Adrenal gland (tissue), 5 donors: ENCODE measurements at regions not wholly inside any gene's neighbourhood (a gene's known extent, or its start where the extent isn't known, plus 50 kb on each side); places are given as distances from the start of the nearest gene placed in this dataset.

Experiments used
- CTCF ChIP-seq, 6 experiments: fragments of 450-650 bp in 4 of 6; fragments of 200-600 bp in 2 of 6; sonication (generic) in 1 of 6; IDR thresholded peaks; 1 replicate in 5 of 6; 2 replicates in 1 of 6; pipeline versions ENCODE4 v1.5.1 to v1.8.0; 2016 to 2021; ENCODE audit warnings: antibody characterized with exemption in 6 of 6, mild to moderate bottlenecking in 2 of 6, moderate library complexity in 1 of 6
- POLR2A ChIP-seq, 2 donors: fragments of 450-650 bp; IDR thresholded peaks; one replicate each; pipeline ENCODE4 v1.6.1; 2017; ENCODE audit warnings: antibody characterized with exemption in 2 of 2, mild to moderate bottlenecking in 2 of 2, moderate library complexity in 1 of 2
- donor health status: DM: no; HTN: no; CAD: no.

GRCh38 chr9:31776471-31776870, 608.0 kb upstream of the ACO1 start:
- TF ChIP-seq CTCF (IDR thresholded peaks at IDR 0.05) (no peak), POLR2A (IDR thresholded peaks at IDR 0.05) (no peak)
